Esophagus muscularis mucosa (tissue), 3 donors: ENCODE measurements at regions not wholly inside any gene's neighbourhood (a gene's known extent, or its start where the extent isn't known, plus 50 kb on each side); places are given as distances from the start of the nearest gene placed in this dataset.

ENCODE experiments used
- CTCF ChIP-seq, 3 experiments: fragments of 200-600 bp in 2 of 3; fragments of 450-650 bp in 1 of 3; sonication (generic) in 2 of 3; IDR thresholded peaks; one replicate each; pipeline ENCODE4 v1.5.1; 2017 to 2019; ENCODE audit warnings: antibody characterized with exemption in 3 of 3, mild to moderate bottlenecking in 2 of 3, moderate library complexity in 1 of 3
- POLR2AphosphoS5 ChIP-seq, 2 donors: sonication (generic); formaldehyde crosslinking; IDR thresholded peaks; one replicate each; pipeline ENCODE4 v1.6.1; 2017; ENCODE audit warnings: antibody characterized with exemption in 2 of 2

- TF ChIP-seq CTCF (IDR thresholded peaks at IDR 0.05) (no peak), POLR2AphosphoS5 (IDR thresholded peaks at IDR 0.05) (no peak)
These were observed 105.7 kb downstream of the RDH14 start for GRCh38 chr2:18454692-18455235.
